ENCODE measurements at regions not wholly inside any gene's neighbourhood (a gene's known extent, or its start where the extent isn't known, plus 50 kb on each side); places are given as distances from the start of the nearest gene placed in this dataset.

DNA sequence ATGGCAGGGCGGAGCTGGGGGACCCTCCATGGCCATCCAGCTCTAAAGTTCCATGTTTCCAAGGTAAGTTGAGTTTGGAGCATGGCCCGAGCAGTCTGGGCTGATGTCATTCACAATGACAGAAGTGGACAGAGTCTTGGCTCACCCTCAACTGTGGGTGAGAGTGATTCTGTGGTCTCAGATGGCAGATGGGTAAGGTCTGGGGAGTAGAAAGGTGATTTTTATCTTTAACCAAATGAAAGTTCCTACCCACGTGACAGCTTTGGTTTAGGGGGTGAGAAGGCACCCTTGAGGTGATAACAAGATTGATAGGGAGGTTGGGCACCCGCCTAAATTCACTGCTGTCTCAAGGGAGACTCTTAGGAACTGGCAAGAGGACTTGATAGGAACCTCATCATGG lies 57.6 kb upstream of the PDZD8 start:
- no peak overlapping the region for H3K4me2 ChIP-seq
- TF ChIP-seq, protein P1, sequence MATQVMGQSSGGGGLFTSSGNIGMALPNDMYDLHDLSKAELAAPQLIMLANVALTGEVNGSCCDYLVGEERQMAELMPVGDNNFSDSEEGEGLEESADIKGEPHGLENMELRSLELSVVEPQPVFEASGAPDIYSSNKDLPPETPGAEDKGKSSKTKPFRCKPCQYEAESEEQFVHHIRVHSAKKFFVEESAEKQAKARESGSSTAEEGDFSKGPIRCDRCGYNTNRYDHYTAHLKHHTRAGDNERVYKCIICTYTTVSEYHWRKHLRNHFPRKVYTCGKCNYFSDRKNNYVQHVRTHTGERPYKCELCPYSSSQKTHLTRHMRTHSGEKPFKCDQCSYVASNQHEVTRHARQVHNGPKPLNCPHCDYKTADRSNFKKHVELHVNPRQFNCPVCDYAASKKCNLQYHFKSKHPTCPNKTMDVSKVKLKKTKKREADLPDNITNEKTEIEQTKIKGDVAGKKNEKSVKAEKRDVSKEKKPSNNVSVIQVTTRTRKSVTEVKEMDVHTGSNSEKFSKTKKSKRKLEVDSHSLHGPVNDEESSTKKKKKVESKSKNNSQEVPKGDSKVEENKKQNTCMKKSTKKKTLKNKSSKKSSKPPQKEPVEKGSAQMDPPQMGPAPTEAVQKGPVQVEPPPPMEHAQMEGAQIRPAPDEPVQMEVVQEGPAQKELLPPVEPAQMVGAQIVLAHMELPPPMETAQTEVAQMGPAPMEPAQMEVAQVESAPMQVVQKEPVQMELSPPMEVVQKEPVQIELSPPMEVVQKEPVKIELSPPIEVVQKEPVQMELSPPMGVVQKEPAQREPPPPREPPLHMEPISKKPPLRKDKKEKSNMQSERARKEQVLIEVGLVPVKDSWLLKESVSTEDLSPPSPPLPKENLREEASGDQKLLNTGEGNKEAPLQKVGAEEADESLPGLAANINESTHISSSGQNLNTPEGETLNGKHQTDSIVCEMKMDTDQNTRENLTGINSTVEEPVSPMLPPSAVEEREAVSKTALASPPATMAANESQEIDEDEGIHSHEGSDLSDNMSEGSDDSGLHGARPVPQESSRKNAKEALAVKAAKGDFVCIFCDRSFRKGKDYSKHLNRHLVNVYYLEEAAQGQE (IDR thresholded peaks at IDR 0.05; ENCODE audit: low read depth, low read length) = no peak
- TF ChIP-seq POLR2AphosphoS5 (IDR thresholded peaks at IDR 0.05; ENCODE audit: low read depth, low read length) (no peak), ELF1 (IDR thresholded peaks at IDR 0.05) (no peak), TAF1 (IDR thresholded peaks at IDR 0.05; ENCODE audit: borderline replicate concordance, low read depth, low read length) (no peak)
- TF ChIP-seq, protein P2, sequence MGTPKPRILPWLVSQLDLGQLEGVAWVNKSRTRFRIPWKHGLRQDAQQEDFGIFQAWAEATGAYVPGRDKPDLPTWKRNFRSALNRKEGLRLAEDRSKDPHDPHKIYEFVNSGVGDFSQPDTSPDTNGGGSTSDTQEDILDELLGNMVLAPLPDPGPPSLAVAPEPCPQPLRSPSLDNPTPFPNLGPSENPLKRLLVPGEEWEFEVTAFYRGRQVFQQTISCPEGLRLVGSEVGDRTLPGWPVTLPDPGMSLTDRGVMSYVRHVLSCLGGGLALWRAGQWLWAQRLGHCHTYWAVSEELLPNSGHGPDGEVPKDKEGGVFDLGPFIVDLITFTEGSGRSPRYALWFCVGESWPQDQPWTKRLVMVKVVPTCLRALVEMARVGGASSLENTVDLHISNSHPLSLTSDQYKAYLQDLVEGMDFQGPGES (IDR thresholded peaks at IDR 0.05; ENCODE audit: low read depth, low read length) = no peak
- TF ChIP-seq, protein P3, sequence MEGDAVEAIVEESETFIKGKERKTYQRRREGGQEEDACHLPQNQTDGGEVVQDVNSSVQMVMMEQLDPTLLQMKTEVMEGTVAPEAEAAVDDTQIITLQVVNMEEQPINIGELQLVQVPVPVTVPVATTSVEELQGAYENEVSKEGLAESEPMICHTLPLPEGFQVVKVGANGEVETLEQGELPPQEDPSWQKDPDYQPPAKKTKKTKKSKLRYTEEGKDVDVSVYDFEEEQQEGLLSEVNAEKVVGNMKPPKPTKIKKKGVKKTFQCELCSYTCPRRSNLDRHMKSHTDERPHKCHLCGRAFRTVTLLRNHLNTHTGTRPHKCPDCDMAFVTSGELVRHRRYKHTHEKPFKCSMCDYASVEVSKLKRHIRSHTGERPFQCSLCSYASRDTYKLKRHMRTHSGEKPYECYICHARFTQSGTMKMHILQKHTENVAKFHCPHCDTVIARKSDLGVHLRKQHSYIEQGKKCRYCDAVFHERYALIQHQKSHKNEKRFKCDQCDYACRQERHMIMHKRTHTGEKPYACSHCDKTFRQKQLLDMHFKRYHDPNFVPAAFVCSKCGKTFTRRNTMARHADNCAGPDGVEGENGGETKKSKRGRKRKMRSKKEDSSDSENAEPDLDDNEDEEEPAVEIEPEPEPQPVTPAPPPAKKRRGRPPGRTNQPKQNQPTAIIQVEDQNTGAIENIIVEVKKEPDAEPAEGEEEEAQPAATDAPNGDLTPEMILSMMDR (IDR thresholded peaks at IDR 0.05) = no peak
- TF ChIP-seq, protein P4, sequence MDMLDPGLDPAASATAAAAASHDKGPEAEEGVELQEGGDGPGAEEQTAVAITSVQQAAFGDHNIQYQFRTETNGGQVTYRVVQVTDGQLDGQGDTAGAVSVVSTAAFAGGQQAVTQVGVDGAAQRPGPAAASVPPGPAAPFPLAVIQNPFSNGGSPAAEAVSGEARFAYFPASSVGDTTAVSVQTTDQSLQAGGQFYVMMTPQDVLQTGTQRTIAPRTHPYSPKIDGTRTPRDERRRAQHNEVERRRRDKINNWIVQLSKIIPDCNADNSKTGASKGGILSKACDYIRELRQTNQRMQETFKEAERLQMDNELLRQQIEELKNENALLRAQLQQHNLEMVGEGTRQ (IDR thresholded peaks at IDR 0.05; ENCODE audit: borderline replicate concordance, low read depth, low read length) = no peak
- no peak overlapping the region for H2AFZ ChIP-seq (ENCODE audit: low read depth)
- CTCF ChIA-PET = interaction anchor here (0.9 to 8.4 kb wide), 2 partner anchors 10 to 216 kb away, joined by 4 to 67 read pairs; no protein-coding TSS in a partner anchor
- DNase-seq = no peak
- H3K27ac ChIP-seq (ENCODE audit: low read depth in 2 of 2, low read length in 1 of 2) = no peak overlapping the region
- H3K9ac ChIP-seq = no peak overlapping the region
- no peaks in the 10 kb centered on the region for H4K20me1 ChIP-seq (ENCODE audit: insufficient read depth)
- no peaks in the 10 kb centered on the region for H3K9me2 ChIP-seq
- POLR2A ChIA-PET = no interaction called here
- no peak overlapping the region for H3K4me3 ChIP-seq (ENCODE audit: low read depth in 2 of 2, low read length in 1 of 2)
- no peaks in the 10 kb centered on the region for H3K4me1 ChIP-seq (ENCODE audit: control insufficient read depth in 1 of 2, insufficient read depth in 2 of 2, low read depth in 1 of 2, low read length in 1 of 2)
- no peaks in the 10 kb centered on the region for H3K9me3 ChIP-seq
- no peaks in the 10 kb centered on the region for H3K36me3 ChIP-seq (replicated peaks in 1 of 2; ENCODE audit: control insufficient read depth in 1 of 2, insufficient read depth in 2 of 2, low read length in 1 of 2)
- no peaks in the 10 kb centered on the region for H3K27me3 ChIP-seq (ENCODE audit: insufficient read depth)
- 13% methylated on average over 4 of the region's 4 CpGs for WGBS (ENCODE audit: low lambda C conversion rate)
- H3K79me2 ChIP-seq (ENCODE audit: insufficient read depth) = no peaks in the 10 kb centered on the region
- no peaks in the 10 kb centered on the region for H3F3A ChIP-seq (replicated peaks; ENCODE audit: insufficient read depth)

DNA sequence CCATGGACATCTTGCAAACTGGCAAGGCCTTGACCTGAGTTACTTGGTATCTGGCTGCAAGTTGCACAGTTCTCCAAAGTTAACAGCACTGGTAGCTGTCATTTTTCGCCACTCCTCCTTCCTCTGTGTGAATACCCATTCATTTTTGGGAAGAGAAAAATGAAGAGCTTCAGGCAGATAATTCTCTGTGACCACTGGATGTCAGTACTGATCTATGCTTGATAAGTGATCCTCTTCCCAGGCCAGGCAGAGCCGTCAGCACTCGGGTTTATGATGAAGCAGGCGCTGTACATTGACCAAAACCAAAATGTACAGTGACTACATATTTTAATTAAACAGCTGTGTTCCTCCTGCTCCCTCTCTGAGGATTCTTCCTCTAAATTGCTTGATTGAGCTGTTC lies 55.9 kb upstream of the PDZD8 start:
- Histone ChIP-seq H3F3A (replicated peaks; ENCODE audit: insufficient read depth) (no peaks in the 10 kb centered on the region), H3K27ac (ENCODE audit: low read depth in 2 of 2, low read length in 1 of 2) (no peak overlapping the region), H3K9me3 (no peaks in the 10 kb centered on the region), H3K79me2 (ENCODE audit: insufficient read depth) (no peaks in the 10 kb centered on the region), H3K36me3 (replicated peaks in 1 of 2; ENCODE audit: control insufficient read depth in 1 of 2, insufficient read depth in 2 of 2, low read length in 1 of 2) (no peaks in the 10 kb centered on the region), H2AFZ (ENCODE audit: low read depth) (no peak overlapping the region), H4K20me1 (ENCODE audit: insufficient read depth) (no peaks in the 10 kb centered on the region), H3K9me2 (no peaks in the 10 kb centered on the region), H3K27me3 (ENCODE audit: insufficient read depth) (no peaks in the 10 kb centered on the region), H3K9ac (no peak overlapping the region), H3K4me1 (ENCODE audit: control insufficient read depth in 1 of 2, insufficient read depth in 2 of 2, low read depth in 1 of 2, low read length in 1 of 2) (no peaks in the 10 kb centered on the region), H3K4me2 (no peak overlapping the region), H3K4me3 (ENCODE audit: low read depth in 2 of 2, low read length in 1 of 2) (no peak overlapping the region)
- ChIA-PET POLR2A (no interaction called here), CTCF (interaction anchor here (0.8 to 8.4 kb wide), 2 partner anchors 12 to 804 kb away, joined by 3 to 67 read pairs; no protein-coding TSS in a partner anchor)
- WGBS (ENCODE audit: low lambda C conversion rate) = 29% methylated on average over 4 of the region's 4 CpGs
- DNase-seq = no peak
- TF ChIP-seq TAF1 (IDR thresholded peaks at IDR 0.05; ENCODE audit: borderline replicate concordance, low read depth, low read length) (no peak), FOXM1 (IDR thresholded peaks at IDR 0.05; ENCODE audit: low read depth) (no peak), RFX5 (IDR thresholded peaks at IDR 0.05; ENCODE audit: low read length) (no peak), RAD21 (IDR thresholded peaks at IDR 0.05; ENCODE audit: low read length) (no peak), MEF2A (IDR thresholded peaks at IDR 0.05; ENCODE audit: borderline replicate concordance, low read depth) (no peak), EP300 (IDR thresholded peaks at IDR 0.05; ENCODE audit: borderline replicate concordance in 1 of 2, low read depth in 1 of 2, low read length in 1 of 2) (no peak)
- TF ChIP-seq, protein P5, sequence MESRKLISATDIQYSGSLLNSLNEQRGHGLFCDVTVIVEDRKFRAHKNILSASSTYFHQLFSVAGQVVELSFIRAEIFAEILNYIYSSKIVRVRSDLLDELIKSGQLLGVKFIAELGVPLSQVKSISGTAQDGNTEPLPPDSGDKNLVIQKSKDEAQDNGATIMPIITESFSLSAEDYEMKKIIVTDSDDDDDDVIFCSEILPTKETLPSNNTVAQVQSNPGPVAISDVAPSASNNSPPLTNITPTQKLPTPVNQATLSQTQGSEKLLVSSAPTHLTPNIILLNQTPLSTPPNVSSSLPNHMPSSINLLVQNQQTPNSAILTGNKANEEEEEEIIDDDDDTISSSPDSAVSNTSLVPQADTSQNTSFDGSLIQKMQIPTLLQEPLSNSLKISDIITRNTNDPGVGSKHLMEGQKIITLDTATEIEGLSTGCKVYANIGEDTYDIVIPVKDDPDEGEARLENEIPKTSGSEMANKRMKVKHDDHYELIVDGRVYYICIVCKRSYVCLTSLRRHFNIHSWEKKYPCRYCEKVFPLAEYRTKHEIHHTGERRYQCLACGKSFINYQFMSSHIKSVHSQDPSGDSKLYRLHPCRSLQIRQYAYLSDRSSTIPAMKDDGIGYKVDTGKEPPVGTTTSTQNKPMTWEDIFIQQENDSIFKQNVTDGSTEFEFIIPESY (IDR thresholded peaks at IDR 0.05; ENCODE audit: borderline replicate concordance, low read depth) = no peak
- TF ChIP-seq, protein P1 (IDR thresholded peaks at IDR 0.05; ENCODE audit: low read depth, low read length) = no peak

Data from SK-N-SH (cell line).